GM18951 (cell line): ENCODE measurements at regions not wholly inside any gene's neighbourhood (a gene's known extent, or its start where the extent isn't known, plus 50 kb on each side); places are given as distances from the start of the nearest gene placed in this dataset.
"Not testable (repeated sequence)": the region's sequence is repeated elsewhere in the genome, so short reads cannot be mapped to it uniquely, and the experiment has no call there.

Experiments
- POLR2A ChIP-seq: IDR thresholded peaks from 4 replicates; pipeline ENCODE4 v1.6.1; 2011; ENCODE audit warnings: mild to moderate bottlenecking; ENCODE audit not compliant: insufficient read length, insufficient read depth; ENCODE audit errors: extremely low read depth
- in situ Hi-C: fragments of 300-500 bp; cut with MboI; formaldehyde crosslinking; loops from one replicate; pipeline ENCODE4 v1.12.0; 2022; ENCODE audit warnings: low sequenced_read_pairs, mixed read lengths, inconsistent platforms; ENCODE audit not compliant: unreplicated experiment

DNA sequence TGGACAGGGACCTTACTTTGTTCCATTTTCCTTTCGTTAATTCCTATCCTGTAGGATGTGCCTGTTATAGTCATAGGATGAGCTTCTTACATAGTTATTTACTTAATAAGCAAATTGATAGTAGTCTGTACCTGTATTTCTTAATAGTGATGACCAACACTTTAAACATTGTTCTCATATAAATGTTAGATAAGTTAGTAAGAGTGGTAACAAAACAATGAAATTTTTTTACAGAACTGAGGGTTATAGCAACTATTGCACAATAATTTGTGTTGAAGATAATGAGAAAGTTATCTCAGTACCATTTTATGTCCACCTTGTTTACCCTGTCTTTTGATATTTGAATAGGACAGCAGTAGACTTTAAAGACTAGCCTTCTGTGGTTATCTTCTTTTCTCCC lies 162.9 kb upstream of the ELL2 start:
- in situ Hi-C loops = no loop called here

DNA sequence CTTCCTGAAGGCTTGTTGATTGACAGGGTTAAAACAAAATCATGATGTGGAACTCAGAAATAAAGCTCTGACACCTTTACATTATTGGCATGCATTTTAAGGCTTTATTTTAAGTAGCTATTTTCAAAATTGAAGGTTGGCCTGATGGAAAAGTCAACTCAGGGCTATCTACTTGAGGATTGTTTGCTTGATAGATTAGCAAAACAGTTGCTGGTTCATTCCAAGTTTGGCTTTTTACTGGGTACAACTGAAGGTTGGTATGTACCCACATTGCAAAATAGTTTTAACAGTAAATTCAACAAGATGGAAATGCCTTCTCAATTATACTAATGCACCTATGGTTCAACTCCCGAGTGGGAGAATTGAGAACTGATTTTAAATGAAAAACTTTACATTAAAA lies 161.8 kb upstream of the ELL2 start:
- in situ Hi-C loops = no loop called here

More for the DNA sequence above, 162.9 kb upstream of the ELL2 start:
- TF ChIP-seq POLR2A = no peak

DNA sequence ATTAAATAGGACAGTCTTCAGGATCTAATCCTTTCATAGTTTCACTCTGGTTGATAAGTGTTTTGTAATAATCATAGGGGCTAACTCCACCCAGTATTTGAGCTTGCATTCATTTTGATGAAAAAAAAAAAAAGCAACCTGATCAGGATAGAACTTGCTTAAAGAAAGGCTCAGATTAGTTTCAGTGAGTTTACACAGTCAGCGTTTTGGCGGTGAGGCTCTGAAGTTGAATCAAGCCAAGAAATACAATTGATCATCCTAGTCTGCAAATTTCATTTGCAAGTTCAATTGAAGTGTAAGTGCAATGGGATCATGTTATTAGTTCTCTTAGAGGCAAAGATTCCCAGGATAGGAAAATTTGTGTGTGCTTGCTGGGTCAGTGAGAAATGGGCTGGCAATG lies 159.7 kb upstream of the ELL2 start:
- no peak for TF ChIP-seq POLR2A
- in situ Hi-C loops = no loop called here

More for the DNA sequence above, 161.8 kb upstream of the ELL2 start:
- TF ChIP-seq POLR2A = no peak

DNA sequence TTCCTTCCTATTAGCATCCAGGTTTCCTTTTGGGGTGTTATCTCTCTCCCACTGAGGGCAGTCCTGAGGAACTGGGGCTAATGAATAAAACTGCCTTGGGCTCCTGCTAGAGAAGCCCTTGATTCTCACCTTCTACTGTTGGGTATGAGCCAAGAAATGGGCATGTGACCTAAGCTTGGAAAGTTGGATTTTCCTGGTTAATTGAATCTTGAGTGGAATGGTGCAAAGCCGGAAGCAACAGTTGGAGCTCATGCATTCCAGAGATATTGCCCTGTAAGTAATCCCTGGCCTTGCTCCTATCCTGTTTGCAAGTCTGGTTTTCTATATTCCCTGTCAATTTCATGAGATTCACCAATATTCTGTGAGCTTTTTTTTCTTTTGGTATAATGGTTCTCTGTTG lies 158.5 kb upstream of the ELL2 start:
- no peak for TF ChIP-seq POLR2A
- in situ Hi-C loops = no loop called here

- in situ Hi-C loops = no loop called here
- TF ChIP-seq POLR2A = no peak
Observed at GRCh38 chr5:96117771-96118651, 156.4 kb upstream of the ELL2 start.

DNA sequence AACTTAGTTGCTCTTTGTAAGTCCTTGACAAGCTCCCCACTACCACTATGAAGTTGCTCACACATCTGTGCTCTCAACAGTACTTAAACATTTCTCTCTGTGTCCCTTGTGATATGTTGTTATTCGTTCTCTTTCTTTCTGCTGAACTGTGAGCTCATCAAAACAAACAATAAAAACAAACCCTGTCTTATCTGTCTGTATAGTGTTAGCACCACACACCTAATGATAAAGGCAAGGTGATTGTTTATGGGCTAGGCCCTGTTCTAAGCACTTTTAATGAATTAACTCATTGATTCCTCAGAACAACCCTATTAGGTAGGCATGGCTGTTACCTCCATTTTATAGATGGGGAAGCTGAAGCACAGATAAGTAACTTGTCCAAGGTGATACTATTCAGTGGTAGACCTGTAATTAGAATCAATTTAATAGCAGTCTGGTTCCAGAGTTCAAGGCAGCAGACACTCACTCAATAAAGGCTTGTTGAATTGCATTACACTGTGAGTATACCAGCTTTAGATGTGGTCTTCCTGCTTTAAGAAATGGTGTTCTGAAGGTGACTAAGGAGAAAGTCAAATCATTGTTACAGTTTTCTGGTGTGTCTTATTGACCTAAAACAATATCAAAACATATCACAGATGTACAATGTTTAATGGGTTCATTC lies 153.6 kb upstream of the ELL2 start:
- in situ Hi-C loops = no loop called here
- TF ChIP-seq POLR2A = no peak

DNA sequence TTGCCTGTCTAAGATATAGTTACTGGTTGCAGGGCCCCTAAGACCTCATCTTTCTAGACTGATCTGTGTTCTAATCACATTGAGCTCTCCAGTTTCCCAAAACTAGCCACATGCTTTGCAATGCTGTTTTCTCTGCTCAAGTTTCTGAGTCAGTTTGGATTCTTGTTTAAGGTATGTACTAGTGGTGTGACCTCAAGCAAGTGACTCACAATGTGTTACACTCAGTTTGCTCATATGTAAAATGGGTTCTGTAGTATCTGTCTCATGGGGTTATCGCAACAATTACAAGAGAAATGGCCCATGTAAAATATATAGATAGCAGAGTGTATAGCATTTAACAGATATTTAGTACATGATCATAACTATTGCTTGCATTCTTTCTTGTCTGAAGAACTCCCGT lies 153.1 kb upstream of the ELL2 start:
- in situ Hi-C loops = no loop called here
- no peak for TF ChIP-seq POLR2A

- no peak for TF ChIP-seq POLR2A
- in situ Hi-C loops = no loop called here
Observed at GRCh38 chr5:96113170-96113939, 151.7 kb upstream of the ELL2 start.

GRCh38 chr5:96112703-96113102 lies 151.1 kb upstream of the ELL2 start:
- TF ChIP-seq POLR2A = no peak
- in situ Hi-C loops = no loop called here

DNA sequence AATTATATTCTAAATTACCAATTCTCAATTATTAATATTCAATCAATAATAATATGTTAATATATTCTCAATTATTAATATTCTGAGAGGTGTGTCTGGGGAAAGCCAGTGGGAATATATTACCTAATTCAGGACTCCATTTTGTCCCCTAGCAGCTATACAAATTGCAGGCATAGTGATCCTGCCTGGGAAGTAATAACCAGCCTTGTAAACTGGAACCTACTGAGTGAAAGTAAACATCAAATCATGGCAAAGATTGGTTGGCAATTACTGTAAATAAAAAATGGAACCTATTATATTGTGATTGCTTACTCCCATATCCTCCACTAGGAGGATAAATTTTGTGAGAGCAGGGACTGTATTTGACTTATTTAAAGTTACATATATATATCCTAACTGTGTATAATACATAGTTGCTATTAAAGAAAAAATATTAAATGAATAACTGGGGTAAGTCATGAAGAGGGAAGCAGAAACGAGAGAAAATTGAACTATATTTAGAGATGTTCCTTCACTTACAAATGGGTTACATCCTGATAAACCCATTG lies 150.5 kb upstream of the ELL2 start:
- in situ Hi-C loops = no loop called here
- TF ChIP-seq POLR2A = no peak

- no peak for TF ChIP-seq POLR2A
- in situ Hi-C loops = no loop called here
Observed at GRCh38 chr5:96111080-96111756, 149.6 kb upstream of the ELL2 start.

- in situ Hi-C loops = no loop called here
- TF ChIP-seq POLR2A = no peak
Observed at GRCh38 chr5:96110300-96110699, 148.6 kb upstream of the ELL2 start.

DNA sequence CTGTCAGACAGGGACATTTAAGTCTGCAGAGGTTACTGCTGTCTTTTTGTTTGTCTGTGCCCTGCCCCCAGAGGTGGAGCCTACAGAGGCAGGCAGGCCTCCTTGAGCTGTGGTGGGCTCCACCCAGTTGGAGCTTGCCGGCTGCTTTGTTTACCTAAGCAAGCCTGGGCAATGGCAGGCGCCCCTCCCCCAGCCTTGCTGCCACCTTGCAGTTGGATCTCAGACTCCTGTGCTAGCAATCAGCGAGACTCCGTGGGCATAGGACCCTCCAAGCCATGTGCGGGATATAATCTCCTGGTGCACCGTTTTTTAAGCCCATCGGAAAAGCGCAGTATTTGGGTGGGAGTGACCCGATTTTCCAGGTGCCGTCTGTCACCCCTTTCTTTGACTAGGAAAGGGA lies 147.0 kb upstream of the ELL2 start:
- in situ Hi-C loops = not testable (repeated sequence)

- in situ Hi-C loops = not testable (repeated sequence)
Observed at GRCh38 chr5:96103829-96104228, 142.2 kb upstream of the ELL2 start.
